ENCODE measurements at regions not wholly inside any gene's neighbourhood (a gene's known extent, or its start where the extent isn't known, plus 50 kb on each side); places are given as distances from the start of the nearest gene placed in this dataset.

- no peaks in the 10 kb centered on the region for H3K9me3 Mint-ChIP-seq
- H3K27me3 Mint-ChIP-seq, result peaks cover 7% of the 10 kb centered on the region in 2 donors
- H3K4me1 Mint-ChIP-seq, result no peaks in the 10 kb centered on the region
- no peak overlapping the region for H3K27ac Mint-ChIP-seq
- H3K36me3 Mint-ChIP-seq, result no peaks in the 10 kb centered on the region
- no peak for ATAC-seq (replicated peaks)
- DNase-seq, result no peak
- H3K4me3 Mint-ChIP-seq, result no peak overlapping the region
These were observed 111.4 kb upstream of the ZNF644 start for GRCh38 chr1:91133248-91133647.

GRCh38 chr1:91130256-91130985, 108.6 kb upstream of the ZNF644 start:
- Mint-ChIP-seq H3K27ac (no peak overlapping the region), H3K4me3 (no peak overlapping the region), H3K4me1 (no peaks in the 10 kb centered on the region), H3K9me3 (no peaks in the 10 kb centered on the region), H3K36me3 (no peaks in the 10 kb centered on the region), H3K27me3 (peaks cover 7% of the 10 kb centered on the region in 2 donors)
- no peak for ATAC-seq (replicated peaks)
- DNase-seq, result no peak

- Mint-ChIP-seq H3K4me3 (no peak overlapping the region), H3K27me3 (peaks cover 7 to 12% of the 10 kb centered on the region in 2 donors), H3K36me3 (no peaks in the 10 kb centered on the region), H3K27ac (no peak overlapping the region), H3K4me1 (no peaks in the 10 kb centered on the region), H3K9me3 (no peaks in the 10 kb centered on the region)
- DNase-seq (no peak), ATAC-seq (replicated peaks) (no peak)
These were observed 107.6 kb upstream of the ZNF644 start for GRCh38 chr1:91129458-91129857.

- Mint-ChIP-seq H3K9me3 (no peaks in the 10 kb centered on the region), H3K27me3 (peaks cover 7 to 12% of the 10 kb centered on the region in 2 donors), H3K27ac (no peak overlapping the region), H3K4me3 (no peak overlapping the region), H3K4me1 (no peaks in the 10 kb centered on the region), H3K36me3 (no peaks in the 10 kb centered on the region)
- ATAC-seq (replicated peaks) (no peak), DNase-seq (no peak)
These were observed 107.2 kb upstream of the ZNF644 start for GRCh38 chr1:91129017-91129416.

GRCh38 chr1:91124989-91125417, 103.2 kb upstream of the ZNF644 start:
- H3K4me3 Mint-ChIP-seq, result no peak overlapping the region
- ATAC-seq (replicated peaks) (peak in 1 of 2 donors; percentile 16), DNase-seq (no peak)
- no peak overlapping the region for H3K27ac Mint-ChIP-seq
- H3K9me3 Mint-ChIP-seq, result peaks cover 0 to 2% of the 10 kb centered on the region in 2 donors
- no peaks in the 10 kb centered on the region for H3K4me1 Mint-ChIP-seq
- H3K27me3 Mint-ChIP-seq, result peaks cover 0 to 5% of the 10 kb centered on the region in 2 donors
- no peaks in the 10 kb centered on the region for H3K36me3 Mint-ChIP-seq

- no peak overlapping the region for H3K27ac Mint-ChIP-seq
- DNase-seq, result no peak
- peak in 1 of 2 donors; percentile 34 for ATAC-seq (replicated peaks)
- no peaks in the 10 kb centered on the region for H3K36me3 Mint-ChIP-seq
- no peaks in the 10 kb centered on the region for H3K4me1 Mint-ChIP-seq
- peaks cover 0 to 5% of the 10 kb centered on the region in 2 donors for H3K27me3 Mint-ChIP-seq
- H3K4me3 Mint-ChIP-seq, result no peak overlapping the region
- peaks cover 0 to 2% of the 10 kb centered on the region in 2 donors for H3K9me3 Mint-ChIP-seq
These were observed 102.6 kb upstream of the ZNF644 start for GRCh38 chr1:91124290-91124985.

- H3K27ac Mint-ChIP-seq, result no peak overlapping the region
These were observed 101.9 kb upstream of the ZNF644 start for GRCh38 chr1:91123773-91124172.

GRCh38 chr1:91123319-91123718, 101.5 kb upstream of the ZNF644 start:
- Mint-ChIP-seq H3K36me3 (no peaks in the 10 kb centered on the region), H3K4me3 (no peak overlapping the region), H3K9me3 (peaks cover 0 to 2% of the 10 kb centered on the region in 2 donors), H3K27ac (no peak overlapping the region), H3K27me3 (peaks cover 0 to 5% of the 10 kb centered on the region in 2 donors), H3K4me1 (no peaks in the 10 kb centered on the region)
- DNase-seq, result no peak
- no peak for ATAC-seq (replicated peaks)

More at GRCh38 chr1:91123773-91124172, 101.9 kb upstream of the ZNF644 start:
- Mint-ChIP-seq H3K4me3 (no peak overlapping the region), H3K36me3 (no peaks in the 10 kb centered on the region), H3K27me3 (peaks cover 0 to 5% of the 10 kb centered on the region in 2 donors), H3K4me1 (no peaks in the 10 kb centered on the region), H3K9me3 (peaks cover 0 to 2% of the 10 kb centered on the region in 2 donors)
- DNase-seq (no peak), ATAC-seq (replicated peaks) (no peak)

GRCh38 chr1:91122106-91122717, 100.4 kb upstream of the ZNF644 start:
- H3K36me3 Mint-ChIP-seq, result no peaks in the 10 kb centered on the region
- H3K27me3 Mint-ChIP-seq, result peaks cover 0 to 5% of the 10 kb centered on the region in 2 donors
- H3K9me3 Mint-ChIP-seq, result peaks cover 0 to 2% of the 10 kb centered on the region in 2 donors
- H3K4me3 Mint-ChIP-seq, result no peak overlapping the region
- DNase-seq (no peak), ATAC-seq (replicated peaks) (no peak)
- H3K4me1 Mint-ChIP-seq, result no peaks in the 10 kb centered on the region
- H3K27ac Mint-ChIP-seq, result no peak overlapping the region

- H3K4me1 Mint-ChIP-seq, result no peaks in the 10 kb centered on the region
- H3K9me3 Mint-ChIP-seq, result peaks cover 0 to 2% of the 10 kb centered on the region in 2 donors
- no peaks in the 10 kb centered on the region for H3K36me3 Mint-ChIP-seq
- peaks cover 0 to 5% of the 10 kb centered on the region in 2 donors for H3K27me3 Mint-ChIP-seq
- ATAC-seq (replicated peaks) (no peak), DNase-seq (no peak)
- no peak overlapping the region for H3K27ac Mint-ChIP-seq
- H3K4me3 Mint-ChIP-seq, result no peak overlapping the region
These were observed 99.5 kb upstream of the ZNF644 start for GRCh38 chr1:91121366-91121765.

GRCh38 chr1:91120936-91121335, 99.1 kb upstream of the ZNF644 start:
- no peak for DNase-seq
- no peak for ATAC-seq (replicated peaks)
- Mint-ChIP-seq H3K4me1 (no peaks in the 10 kb centered on the region), H3K36me3 (no peaks in the 10 kb centered on the region), H3K4me3 (no peak overlapping the region), H3K27me3 (peaks cover 0 to 5% of the 10 kb centered on the region in 2 donors), H3K27ac (no peak overlapping the region), H3K9me3 (peaks cover 0 to 2% of the 10 kb centered on the region in 2 donors)

GRCh38 chr1:91120421-91120820, 98.6 kb upstream of the ZNF644 start:
- Mint-ChIP-seq H3K4me1 (no peaks in the 10 kb centered on the region), H3K27me3 (peaks cover 0 to 5% of the 10 kb centered on the region in 2 donors), H3K9me3 (peaks cover 0 to 2% of the 10 kb centered on the region in 2 donors), H3K4me3 (no peak overlapping the region), H3K27ac (no peak overlapping the region), H3K36me3 (no peaks in the 10 kb centered on the region)
- ATAC-seq (replicated peaks), result no peak
- no peak for DNase-seq

GRCh38 chr1:91104712-91105111, 82.9 kb upstream of the ZNF644 start:
- DNase-seq (no peak), ATAC-seq (replicated peaks) (no peak)
- H3K27ac Mint-ChIP-seq, result no peak overlapping the region
- H3K27me3 Mint-ChIP-seq, result peaks cover 0 to 19% of the 10 kb centered on the region in 2 donors
- H3K4me3 Mint-ChIP-seq, result no peak overlapping the region
- no peaks in the 10 kb centered on the region for H3K36me3 Mint-ChIP-seq
- peaks cover 0 to 6% of the 10 kb centered on the region in 2 donors for H3K4me1 Mint-ChIP-seq
- no peaks in the 10 kb centered on the region for H3K9me3 Mint-ChIP-seq

- peaks cover 13 to 28% of the 10 kb centered on the region in 2 donors for H3K27me3 Mint-ChIP-seq
- ATAC-seq (replicated peaks) (no peak), DNase-seq (no peak)
- peaks cover 0 to 7% of the 10 kb centered on the region in 2 donors for H3K4me1 Mint-ChIP-seq
- no peaks in the 10 kb centered on the region for H3K9me3 Mint-ChIP-seq
- H3K36me3 Mint-ChIP-seq, result no peaks in the 10 kb centered on the region
- H3K27ac Mint-ChIP-seq, result no peak overlapping the region
- H3K4me3 Mint-ChIP-seq, result no peak overlapping the region
These were observed 79.5 kb upstream of the ZNF644 start for GRCh38 chr1:91101328-91101727.
